ENCODE measurements at regions not wholly inside any gene's neighbourhood (a gene's known extent, or its start where the extent isn't known, plus 50 kb on each side); places are given as distances from the start of the nearest gene placed in this dataset.

GRCh38 chr17:17416400-17417360 is 60.1 kb upstream of the MED9 start:
- no peaks in the 10 kb centered on the region for H3K36me3 ChIP-seq (ENCODE audit: control insufficient read depth in 2 of 2, insufficient read depth in 2 of 2, low read length in 1 of 2)
- WGBS, 2 donors: 74 to 77% methylated on average over 16 of the region's 16 CpGs
- peak overlapping the region; percentile 38 to 61 for H3K27ac ChIP-seq (ENCODE audit: low read depth in 2 of 2, low read length in 1 of 2)
- H3K4me1 ChIP-seq (ENCODE audit: control insufficient read depth in 2 of 2, insufficient read depth in 2 of 2, low read length in 1 of 2): peaks cover 0 to 4% of the 10 kb centered on the region in 2 donors
- H3K9me3 ChIP-seq (ENCODE audit: control insufficient read depth in 2 of 2, insufficient read depth in 1 of 2, low read depth in 1 of 2, low read length in 1 of 2): no peaks in the 10 kb centered on the region
- H3K27me3 ChIP-seq (ENCODE audit: control insufficient read depth in 1 of 2, insufficient read depth in 2 of 2, low read length in 2 of 2): no peaks in the 10 kb centered on the region
- no peak overlapping the region for H3K4me3 ChIP-seq (ENCODE audit: low read depth in 1 of 2, low read length in 2 of 2)

GRCh38 chr17:17417718-17418181 is 59.0 kb upstream of the MED9 start:
- Histone ChIP-seq H3K27me3 (ENCODE audit: control insufficient read depth in 1 of 2, insufficient read depth in 2 of 2, low read length in 2 of 2) (no peaks in the 10 kb centered on the region), H3K36me3 (ENCODE audit: control insufficient read depth in 2 of 2, insufficient read depth in 2 of 2, low read length in 1 of 2) (no peaks in the 10 kb centered on the region), H3K4me1 (ENCODE audit: control insufficient read depth in 2 of 2, insufficient read depth in 2 of 2, low read length in 1 of 2) (peaks cover 0 to 4% of the 10 kb centered on the region in 2 donors), H3K4me3 (ENCODE audit: low read depth in 1 of 2, low read length in 2 of 2) (no peak overlapping the region), H3K27ac (ENCODE audit: low read depth in 2 of 2, low read length in 1 of 2) (no peak overlapping the region), H3K9me3 (ENCODE audit: control insufficient read depth in 2 of 2, insufficient read depth in 1 of 2, low read depth in 1 of 2, low read length in 1 of 2) (no peaks in the 10 kb centered on the region)
- 85 to 93% methylated on average over 5 of the region's 5 CpGs for WGBS, 2 donors

GRCh38 chr17:17419166-17419565 is 57.6 kb upstream of the MED9 start:
- H3K27ac ChIP-seq (ENCODE audit: low read depth in 2 of 2, low read length in 1 of 2): no peak overlapping the region
- no peaks in the 10 kb centered on the region for H3K9me3 ChIP-seq (ENCODE audit: control insufficient read depth in 2 of 2, insufficient read depth in 1 of 2, low read depth in 1 of 2, low read length in 1 of 2)
- peaks cover 0 to 4% of the 10 kb centered on the region in 2 donors for H3K4me1 ChIP-seq (ENCODE audit: control insufficient read depth in 2 of 2, insufficient read depth in 2 of 2, low read length in 1 of 2)
- no peak overlapping the region for H3K4me3 ChIP-seq (ENCODE audit: low read depth in 1 of 2, low read length in 2 of 2)
- 88 to 91% methylated on average over 2 of the region's 2 CpGs for WGBS, 2 donors
- H3K27me3 ChIP-seq (ENCODE audit: control insufficient read depth in 1 of 2, insufficient read depth in 2 of 2, low read length in 2 of 2): no peaks in the 10 kb centered on the region
- H3K36me3 ChIP-seq (ENCODE audit: control insufficient read depth in 2 of 2, insufficient read depth in 2 of 2, low read length in 1 of 2): no peaks in the 10 kb centered on the region

- Histone ChIP-seq H3K27ac (ENCODE audit: low read depth in 2 of 2, low read length in 1 of 2) (no peak overlapping the region), H3K36me3 (ENCODE audit: control insufficient read depth in 2 of 2, insufficient read depth in 2 of 2, low read length in 1 of 2) (no peaks in the 10 kb centered on the region), H3K27me3 (ENCODE audit: control insufficient read depth in 1 of 2, insufficient read depth in 2 of 2, low read length in 2 of 2) (no peaks in the 10 kb centered on the region), H3K4me3 (ENCODE audit: low read depth in 1 of 2, low read length in 2 of 2) (no peak overlapping the region), H3K4me1 (ENCODE audit: control insufficient read depth in 2 of 2, insufficient read depth in 2 of 2, low read length in 1 of 2) (peaks cover 0 to 4% of the 10 kb centered on the region in 2 donors), H3K9me3 (ENCODE audit: control insufficient read depth in 2 of 2, insufficient read depth in 1 of 2, low read depth in 1 of 2, low read length in 1 of 2) (peaks cover 0 to 1% of the 10 kb centered on the region in 2 donors)
- 83 to 88% methylated on average over 4 of the region's 4 CpGs for WGBS, 2 donors
Observed at GRCh38 chr17:17419631-17420030, 57.2 kb upstream of the MED9 start.

DNA sequence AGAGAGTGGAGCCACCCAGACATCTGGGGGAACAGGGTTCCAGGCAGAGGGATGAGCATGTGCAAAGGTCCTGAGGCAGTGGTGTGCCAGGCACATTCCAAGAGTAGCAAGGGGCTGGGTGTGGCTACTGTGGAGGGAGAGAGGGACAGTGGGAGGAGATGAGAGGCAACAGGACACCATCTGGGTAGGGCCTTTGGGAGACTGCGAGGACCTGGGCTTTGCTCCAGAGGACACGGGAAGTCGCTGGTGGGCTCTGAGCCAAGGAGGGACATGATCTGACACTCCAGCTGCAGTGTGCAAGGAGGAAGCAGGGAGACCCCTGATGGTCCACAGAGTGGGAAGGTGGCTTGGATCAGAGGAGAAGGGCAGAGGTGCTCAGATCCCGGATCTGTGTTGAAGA is 56.7 kb upstream of the MED9 start:
- 53 to 54% methylated on average over 4 of the region's 4 CpGs for WGBS, 2 donors
- Histone ChIP-seq H3K4me1 (ENCODE audit: control insufficient read depth in 2 of 2, insufficient read depth in 2 of 2, low read length in 1 of 2) (peaks cover 0 to 4% of the 10 kb centered on the region in 2 donors), H3K9me3 (ENCODE audit: control insufficient read depth in 2 of 2, insufficient read depth in 1 of 2, low read depth in 1 of 2, low read length in 1 of 2) (peaks cover 0 to 4% of the 10 kb centered on the region in 2 donors), H3K27ac (ENCODE audit: low read depth in 2 of 2, low read length in 1 of 2) (no peak overlapping the region), H3K4me3 (ENCODE audit: low read depth in 1 of 2, low read length in 2 of 2) (no peak overlapping the region), H3K27me3 (ENCODE audit: control insufficient read depth in 1 of 2, insufficient read depth in 2 of 2, low read length in 2 of 2) (no peaks in the 10 kb centered on the region), H3K36me3 (ENCODE audit: control insufficient read depth in 2 of 2, insufficient read depth in 2 of 2, low read length in 1 of 2) (no peaks in the 10 kb centered on the region)

GRCh38 chr17:17420561-17421269 is 56.1 kb upstream of the MED9 start:
- peaks cover 0 to 4% of the 10 kb centered on the region in 2 donors for H3K4me1 ChIP-seq (ENCODE audit: control insufficient read depth in 2 of 2, insufficient read depth in 2 of 2, low read length in 1 of 2)
- 74 to 78% methylated on average over 16 of the region's 16 CpGs for WGBS, 2 donors
- H3K27ac ChIP-seq (ENCODE audit: low read depth in 2 of 2, low read length in 1 of 2): peak overlapping the region in 1 of 2 donors; percentile 14
- no peaks in the 10 kb centered on the region for H3K36me3 ChIP-seq (ENCODE audit: control insufficient read depth in 2 of 2, insufficient read depth in 2 of 2, low read length in 1 of 2)
- no peak overlapping the region for H3K4me3 ChIP-seq (ENCODE audit: low read depth in 1 of 2, low read length in 2 of 2)
- peaks cover 0 to 5% of the 10 kb centered on the region in 2 donors for H3K9me3 ChIP-seq (ENCODE audit: control insufficient read depth in 2 of 2, insufficient read depth in 1 of 2, low read depth in 1 of 2, low read length in 1 of 2)
- no peaks in the 10 kb centered on the region for H3K27me3 ChIP-seq (ENCODE audit: control insufficient read depth in 1 of 2, insufficient read depth in 2 of 2, low read length in 2 of 2)

DNA sequence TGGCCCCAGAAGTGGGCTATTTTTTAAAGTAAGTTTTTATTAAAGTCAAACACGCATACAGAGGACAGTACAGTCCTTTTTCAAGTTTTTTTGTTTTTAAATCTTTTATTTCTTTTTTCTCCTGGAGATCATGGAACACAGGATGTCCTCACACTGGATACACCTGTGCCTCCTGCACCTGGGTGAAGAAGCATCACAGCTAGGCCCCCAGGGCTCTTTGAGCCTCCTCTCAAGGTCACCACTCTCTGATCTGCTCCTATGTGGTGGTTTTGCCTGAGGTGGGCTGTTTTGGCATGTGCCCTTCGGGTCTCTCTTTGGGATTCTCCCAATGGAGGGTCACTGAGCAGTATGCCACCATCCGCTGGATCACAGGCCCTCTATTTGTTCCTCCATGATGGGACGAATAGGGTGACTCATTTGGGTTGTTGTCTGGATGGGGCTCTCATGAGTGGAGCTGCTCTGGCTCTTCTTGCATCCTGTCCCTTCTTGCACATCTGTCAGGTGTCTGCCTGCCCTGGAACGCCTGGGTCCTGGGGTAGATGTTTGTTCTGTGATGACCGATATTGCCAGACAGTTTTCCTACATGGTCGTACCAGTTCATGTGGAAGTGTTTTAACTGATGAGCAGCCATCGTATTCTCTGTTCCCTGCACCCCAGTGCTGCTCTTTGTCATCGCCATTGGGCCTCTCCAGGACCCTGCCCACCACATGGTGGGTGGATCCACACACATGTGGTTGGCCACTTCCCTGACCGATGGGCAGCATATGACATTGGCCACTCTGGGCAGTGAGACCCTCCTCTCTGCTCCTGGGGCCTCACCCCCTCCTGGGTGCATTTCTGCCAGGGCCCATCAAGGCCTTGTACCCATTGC is 55.2 kb upstream of the MED9 start:
- H3K9me3 ChIP-seq (ENCODE audit: control insufficient read depth in 2 of 2, insufficient read depth in 1 of 2, low read depth in 1 of 2, low read length in 1 of 2): peaks cover 0 to 5% of the 10 kb centered on the region in 2 donors
- peaks cover 0 to under 1% of the 10 kb centered on the region in 2 donors for H3K4me1 ChIP-seq (ENCODE audit: control insufficient read depth in 2 of 2, insufficient read depth in 2 of 2, low read length in 1 of 2)
- no peaks in the 10 kb centered on the region for H3K27me3 ChIP-seq (ENCODE audit: control insufficient read depth in 1 of 2, insufficient read depth in 2 of 2, low read length in 2 of 2)
- WGBS, 2 donors: 91 to 94% methylated on average over 10 of the region's 10 CpGs
- no peak overlapping the region for H3K4me3 ChIP-seq (ENCODE audit: low read depth in 1 of 2, low read length in 2 of 2)
- H3K36me3 ChIP-seq (ENCODE audit: control insufficient read depth in 2 of 2, insufficient read depth in 2 of 2, low read length in 1 of 2): no peaks in the 10 kb centered on the region
- no peak overlapping the region for H3K27ac ChIP-seq (ENCODE audit: low read depth in 2 of 2, low read length in 1 of 2)

- Histone ChIP-seq H3K4me3 (ENCODE audit: low read depth in 1 of 2, low read length in 2 of 2) (no peak overlapping the region), H3K27ac (ENCODE audit: low read depth in 2 of 2, low read length in 1 of 2) (no peak overlapping the region), H3K9me3 (ENCODE audit: control insufficient read depth in 2 of 2, insufficient read depth in 1 of 2, low read depth in 1 of 2, low read length in 1 of 2) (peaks cover 0 to 5% of the 10 kb centered on the region in 2 donors), H3K36me3 (ENCODE audit: control insufficient read depth in 2 of 2, insufficient read depth in 2 of 2, low read length in 1 of 2) (no peaks in the 10 kb centered on the region), H3K4me1 (ENCODE audit: control insufficient read depth in 2 of 2, insufficient read depth in 2 of 2, low read length in 1 of 2) (no peaks in the 10 kb centered on the region), H3K27me3 (ENCODE audit: control insufficient read depth in 1 of 2, insufficient read depth in 2 of 2, low read length in 2 of 2) (no peaks in the 10 kb centered on the region)
- 79 to 82% methylated on average over 5 of the region's 5 CpGs for WGBS, 2 donors
Observed at GRCh38 chr17:17422217-17422610, 54.6 kb upstream of the MED9 start.

- 90% methylated on average over 7 of the region's 7 CpGs for WGBS, 2 donors
- Histone ChIP-seq H3K27me3 (ENCODE audit: control insufficient read depth in 1 of 2, insufficient read depth in 2 of 2, low read length in 2 of 2) (no peaks in the 10 kb centered on the region), H3K4me3 (ENCODE audit: low read depth in 1 of 2, low read length in 2 of 2) (no peak overlapping the region), H3K27ac (ENCODE audit: low read depth in 2 of 2, low read length in 1 of 2) (no peak overlapping the region), H3K4me1 (ENCODE audit: control insufficient read depth in 2 of 2, insufficient read depth in 2 of 2, low read length in 1 of 2) (no peaks in the 10 kb centered on the region), H3K36me3 (ENCODE audit: control insufficient read depth in 2 of 2, insufficient read depth in 2 of 2, low read length in 1 of 2) (no peaks in the 10 kb centered on the region), H3K9me3 (ENCODE audit: control insufficient read depth in 2 of 2, insufficient read depth in 1 of 2, low read depth in 1 of 2, low read length in 1 of 2) (peaks cover 0 to 5% of the 10 kb centered on the region in 2 donors)
Observed at GRCh38 chr17:17422641-17423040, 54.2 kb upstream of the MED9 start.
